ENCODE measurements at regions not wholly inside any gene's neighbourhood (a gene's known extent, or its start where the extent isn't known, plus 50 kb on each side); places are given as distances from the start of the nearest gene placed in this dataset.

DNA sequence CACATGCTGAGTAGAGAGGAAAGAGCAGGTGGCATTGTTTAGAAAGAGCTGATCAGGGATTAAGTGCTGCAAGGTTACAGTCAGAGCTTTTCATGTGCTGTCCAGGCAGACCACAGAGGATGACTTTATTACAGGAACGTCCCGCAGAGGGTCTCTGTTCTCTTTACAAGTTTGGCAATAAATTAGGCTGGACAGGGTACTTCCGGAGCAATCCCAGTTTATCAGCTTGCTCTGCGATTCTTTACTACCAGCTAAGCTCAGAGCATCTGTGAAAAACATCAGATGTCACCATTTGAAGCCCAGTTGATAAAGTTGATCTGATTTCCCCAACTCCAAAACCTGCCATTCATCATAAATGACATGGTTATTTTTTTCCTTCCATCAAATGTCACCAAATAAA, 633.1 kb downstream of the NLGN4X start:
- no peaks in the 10 kb centered on the region for H3K9me3 ChIP-seq

GRCh38 chrX:5586726-5587125, 641.9 kb downstream of the NLGN4X start:
- intact Hi-C loops (cut with DNase I, micrococcal nuclease): no loop called here
- H3K4me1 ChIP-seq (ENCODE audit: low read depth): no peaks in the 10 kb centered on the region
- ATAC-seq: no peak
- no peaks in the 10 kb centered on the region for H3K9me3 ChIP-seq
- no peak overlapping the region for H3K4me3 ChIP-seq
- no peak for DNase-seq
- H3K36me3 ChIP-seq (ENCODE audit: low read depth): no peaks in the 10 kb centered on the region
- no peak for TF ChIP-seq CTCF (IDR thresholded peaks at IDR 0.05)

More for the DNA sequence above, 633.1 kb downstream of the NLGN4X start:
- Histone ChIP-seq H3K4me3 (no peak overlapping the region), H3K36me3 (ENCODE audit: low read depth) (no peaks in the 10 kb centered on the region), H3K4me1 (ENCODE audit: low read depth) (no peaks in the 10 kb centered on the region)
- no peak for DNase-seq
- intact Hi-C loops (cut with DNase I, micrococcal nuclease): no loop called here
- TF ChIP-seq CTCF (IDR thresholded peaks at IDR 0.05): no peak
- no peak for ATAC-seq

DNA sequence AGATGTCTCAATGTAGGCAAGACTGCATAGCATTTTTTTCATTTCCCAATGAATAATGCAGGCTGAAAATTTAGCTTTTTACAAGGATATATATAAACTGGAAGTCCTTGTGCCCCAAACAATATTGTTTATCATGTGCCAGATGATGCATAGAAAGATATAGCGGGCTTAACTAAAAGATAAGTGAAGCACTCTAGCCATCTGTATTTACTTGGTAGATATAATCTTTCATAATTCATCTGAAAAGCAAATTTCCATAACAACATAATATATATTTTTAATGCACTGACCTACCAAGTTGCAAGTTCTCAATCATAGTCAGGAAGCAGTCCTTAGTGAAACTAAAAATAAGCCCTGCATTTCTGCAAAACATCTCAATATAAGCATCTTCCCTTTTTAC, 653.3 kb downstream of the NLGN4X start:
- DNase-seq (no peak), ATAC-seq (no peak)
- Histone ChIP-seq H3K9me3 (no peaks in the 10 kb centered on the region), H3K36me3 (ENCODE audit: low read depth) (no peaks in the 10 kb centered on the region), H3K4me3 (no peak overlapping the region), H3K4me1 (ENCODE audit: low read depth) (no peaks in the 10 kb centered on the region)
- no peak for TF ChIP-seq CTCF (IDR thresholded peaks at IDR 0.05)
- intact Hi-C loops (cut with DNase I, micrococcal nuclease): no loop called here

GRCh38 chrX:5568934-5569333, 659.7 kb downstream of the NLGN4X start:
- no peak for DNase-seq
- H3K4me1 ChIP-seq (ENCODE audit: low read depth): no peaks in the 10 kb centered on the region
- ATAC-seq: no peak
- no peaks in the 10 kb centered on the region for H3K9me3 ChIP-seq
- no peak for TF ChIP-seq CTCF (IDR thresholded peaks at IDR 0.05)
- H3K36me3 ChIP-seq (ENCODE audit: low read depth): no peaks in the 10 kb centered on the region
- no peak overlapping the region for H3K4me3 ChIP-seq
- intact Hi-C loops (cut with DNase I, micrococcal nuclease): no loop called here

DNA sequence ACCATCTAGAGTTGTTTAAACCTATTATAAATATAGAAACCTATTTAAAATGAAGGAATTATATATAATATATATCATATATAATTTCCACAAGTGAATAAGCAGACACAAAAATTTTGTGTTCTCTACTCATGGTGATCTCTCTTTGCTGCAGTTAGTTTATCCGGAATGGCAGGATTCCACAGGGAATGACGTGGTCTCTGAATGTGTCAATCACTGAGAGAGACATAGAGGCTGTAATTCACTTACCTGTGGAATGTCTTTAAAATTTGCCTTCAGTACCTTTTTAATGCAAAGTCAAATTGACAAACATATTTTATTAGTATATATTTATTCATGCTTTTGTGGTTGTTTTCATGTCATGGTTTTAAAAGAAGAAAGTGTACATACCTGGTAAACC, 669.3 kb downstream of the NLGN4X start:
- ATAC-seq: no peak

More for the DNA sequence above, 669.3 kb downstream of the NLGN4X start:
- DNase-seq: no peak
- H3K9me3 ChIP-seq: peaks cover 3% of the 10 kb centered on the region
- TF ChIP-seq CTCF (IDR thresholded peaks at IDR 0.05): no peak
- no peak overlapping the region for H3K4me3 ChIP-seq
- H3K36me3 ChIP-seq (ENCODE audit: low read depth): no peaks in the 10 kb centered on the region
- intact Hi-C loops (cut with DNase I, micrococcal nuclease): no loop called here
- H3K4me1 ChIP-seq (ENCODE audit: low read depth): no peaks in the 10 kb centered on the region

Measured in mucosa of descending colon (tissue), 3 donors.